HEK293T (cell line): ENCODE measurements at regions not wholly inside any gene's neighbourhood (a gene's known extent, or its start where the extent isn't known, plus 50 kb on each side); places are given as distances from the start of the nearest gene placed in this dataset.

Source experiments
- FOXK2 ChIP-seq: fragments of 450-650 bp; IDR thresholded peaks from 2 replicates; pipeline ENCODE4 v1.6.1; 2016; ENCODE audit warnings: mild to moderate bottlenecking
- HDGF ChIP-seq: fragments of 450-650 bp; IDR thresholded peaks from 2 replicates; pipeline ENCODE4 v1.6.1; 2017; ENCODE audit warnings: antibody characterized with exemption, borderline replicate concordance
- PKNOX1 ChIP-seq: fragments of 450-650 bp; IDR thresholded peaks from 2 replicates; pipeline ENCODE4 v1.6.1; 2016
- SP1 ChIP-seq: fragments of 450-650 bp; IDR thresholded peaks from 2 replicates; pipeline ENCODE4 v1.6.1; 2017
- ZNF384 ChIP-seq: fragments of 450-650 bp; IDR thresholded peaks from 2 replicates; pipeline ENCODE4 v1.6.1; 2016

DNA sequence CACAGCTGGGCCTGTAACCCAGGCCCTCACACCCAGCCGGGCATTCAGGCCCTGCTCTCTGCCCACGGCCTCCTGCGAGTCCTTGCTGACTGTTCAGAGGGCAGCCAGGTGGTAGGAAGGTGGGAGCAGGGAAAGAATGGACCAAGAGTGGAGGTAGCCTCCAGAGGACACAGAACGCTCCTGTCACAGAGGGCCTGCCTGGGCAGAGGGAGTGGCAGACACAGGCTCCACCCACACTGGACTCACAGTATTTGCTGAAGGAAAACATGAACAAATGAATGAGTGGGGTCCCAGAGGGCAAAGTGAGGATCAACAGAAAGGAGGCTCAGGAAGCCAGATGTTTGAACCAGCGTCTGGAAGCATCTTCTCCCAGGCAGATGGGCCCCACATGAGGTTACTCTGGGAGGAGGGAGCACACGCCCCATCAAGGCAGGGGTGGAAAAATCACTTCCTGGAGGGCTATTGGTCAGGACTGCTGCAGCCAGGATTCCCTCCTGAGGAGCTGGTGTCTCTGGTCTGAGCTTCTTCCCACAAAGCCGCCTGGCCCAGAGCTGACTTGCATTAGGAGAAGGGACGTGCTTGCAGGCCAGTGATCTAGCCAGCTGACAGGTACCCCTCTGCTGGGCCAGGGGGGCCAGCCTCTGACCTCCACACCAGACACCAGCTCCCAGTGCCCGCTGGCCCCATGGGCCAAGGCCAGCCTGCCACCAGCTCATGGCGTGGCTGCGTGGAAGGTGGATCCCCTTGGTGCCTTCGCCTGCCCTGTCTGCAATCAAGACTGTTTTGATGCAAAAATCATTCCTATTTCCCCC, 84.0 kb downstream of the THAP12 start:
- TF ChIP-seq SP1 = no peak
- no peak for TF ChIP-seq PKNOX1
- no peak for TF ChIP-seq HDGF
- TF ChIP-seq FOXK2 = no peak
- TF ChIP-seq ZNF384 = no peak
